Activated naive CD4-positive, alpha-beta T cell treated with anti-CD3 and anti-CD28 coated beads, Interleukin-2, amount 10 ng/mL, durations not matched to agents 7 days and 5 days (primary cell): ENCODE measurements at regions not wholly inside any gene's neighbourhood (a gene's known extent, or its start where the extent isn't known, plus 50 kb on each side); places are given as distances from the start of the nearest gene placed in this dataset.
"Not testable (repeated sequence)": the region's sequence is repeated elsewhere in the genome, so short reads cannot be mapped to it uniquely, and the experiment has no call there.

ENCODE experiments used
- CTCF ChIA-PET: fragments of 350-600 bp; sonication (Branson Sonifier 250); formaldehyde crosslinking; loops from one replicate; lab custom pipeline; 2021; ENCODE audit warnings: antibody characterized with exemption; lab: Charles Lee
- DNase-seq: peaks from one replicate; pipeline ENCODE4 v3.0.0-alpha.2; 2020
- H3K27ac Mint-ChIP-seq: one replicate; pipeline ENCODE4 v1.8.0; 2021; ENCODE audit warnings: mild to moderate bottlenecking, moderate library complexity, mixed read lengths
- H3K27me3 Mint-ChIP-seq: one replicate; pipeline ENCODE4 v1.8.0; 2021; ENCODE audit warnings: mild to moderate bottlenecking, mixed read lengths
- H3K36me3 Mint-ChIP-seq: one replicate; pipeline ENCODE4 v1.8.0; 2021; ENCODE audit warnings: mixed read lengths
- H3K4me1 Mint-ChIP-seq: one replicate; pipeline ENCODE4 v1.8.0; 2021; ENCODE audit warnings: mixed read lengths
- H3K4me3 Mint-ChIP-seq: one replicate; pipeline ENCODE4 v1.8.0; 2021; ENCODE audit warnings: mild to moderate bottlenecking, moderate library complexity, mixed read lengths
- H3K9me3 Mint-ChIP-seq: one replicate; pipeline ENCODE4 v1.8.0; 2021; ENCODE audit warnings: mixed read lengths

- Mint-ChIP-seq H3K4me1 (no peaks in the 10 kb centered on the region), H3K4me3 (no peak overlapping the region), H3K9me3 (no peaks in the 10 kb centered on the region), H3K36me3 (no peaks in the 10 kb centered on the region), H3K27me3 (no peaks in the 10 kb centered on the region), H3K27ac (no peak overlapping the region)
- CTCF ChIA-PET = no interaction called here
- no peak for DNase-seq
Measured at GRCh38 chr12:89073659-89074058, 278.6 kb downstream of the DUSP6 start.

- no peak overlapping the region for H3K4me3 Mint-ChIP-seq
- no peaks in the 10 kb centered on the region for H3K9me3 Mint-ChIP-seq
- CTCF ChIA-PET = interaction anchor here (0.6 kb wide), 1 partner anchor 153 kb away, joined by 3 read pairs; no protein-coding TSS in a partner anchor
- H3K36me3 Mint-ChIP-seq = no peaks in the 10 kb centered on the region
- H3K4me1 Mint-ChIP-seq = no peaks in the 10 kb centered on the region
- DNase-seq = no peak
- H3K27me3 Mint-ChIP-seq = no peaks in the 10 kb centered on the region
- no peak overlapping the region for H3K27ac Mint-ChIP-seq
Measured at GRCh38 chr12:89073027-89073398, 279.3 kb downstream of the DUSP6 start.

- CTCF ChIA-PET = interaction anchor here (0.6 kb wide), 1 partner anchor 153 kb away, joined by 3 read pairs; no protein-coding TSS in a partner anchor
- H3K4me1 Mint-ChIP-seq = no peaks in the 10 kb centered on the region
- H3K27ac Mint-ChIP-seq = no peak overlapping the region
- H3K9me3 Mint-ChIP-seq = no peaks in the 10 kb centered on the region
- no peak overlapping the region for H3K4me3 Mint-ChIP-seq
- no peaks in the 10 kb centered on the region for H3K36me3 Mint-ChIP-seq
- DNase-seq = no peak
- no peaks in the 10 kb centered on the region for H3K27me3 Mint-ChIP-seq
Measured at GRCh38 chr12:89072294-89073026, 279.8 kb downstream of the DUSP6 start.

GRCh38 chr12:89070603-89071002, 281.7 kb downstream of the DUSP6 start:
- H3K9me3 Mint-ChIP-seq = no peaks in the 10 kb centered on the region
- H3K36me3 Mint-ChIP-seq = no peaks in the 10 kb centered on the region
- no peak overlapping the region for H3K4me3 Mint-ChIP-seq
- no peak overlapping the region for H3K27ac Mint-ChIP-seq
- CTCF ChIA-PET = no interaction called here
- peaks cover 4% of the 10 kb centered on the region for H3K27me3 Mint-ChIP-seq
- H3K4me1 Mint-ChIP-seq = no peaks in the 10 kb centered on the region
- DNase-seq = no peak

- CTCF ChIA-PET = no interaction called here
- no peaks in the 10 kb centered on the region for H3K9me3 Mint-ChIP-seq
- peaks cover 4% of the 10 kb centered on the region for H3K27me3 Mint-ChIP-seq
- no peaks in the 10 kb centered on the region for H3K4me1 Mint-ChIP-seq
- DNase-seq = no peak
- no peak overlapping the region for H3K4me3 Mint-ChIP-seq
- H3K36me3 Mint-ChIP-seq = no peaks in the 10 kb centered on the region
- H3K27ac Mint-ChIP-seq = no peak overlapping the region
Measured at GRCh38 chr12:89069431-89069830, 282.9 kb downstream of the DUSP6 start.

GRCh38 chr12:89067421-89068187, 284.7 kb downstream of the DUSP6 start:
- Mint-ChIP-seq H3K9me3 (no peaks in the 10 kb centered on the region), H3K4me1 (no peaks in the 10 kb centered on the region), H3K27me3 (peaks cover 4% of the 10 kb centered on the region), H3K27ac (no peak overlapping the region), H3K36me3 (no peaks in the 10 kb centered on the region), H3K4me3 (no peak overlapping the region)
- CTCF ChIA-PET = no interaction called here
- no peak for DNase-seq

GRCh38 chr12:89064780-89065179, 287.5 kb downstream of the DUSP6 start:
- no peak for DNase-seq
- no peaks in the 10 kb centered on the region for H3K4me1 Mint-ChIP-seq
- CTCF ChIA-PET = interaction anchor here (0.7 to 1.7 kb wide), 2 partner anchors 45 to 181 kb away, joined by 3 to 6 read pairs; no protein-coding TSS in a partner anchor
- peaks cover 4% of the 10 kb centered on the region for H3K27me3 Mint-ChIP-seq
- no peaks in the 10 kb centered on the region for H3K9me3 Mint-ChIP-seq
- no peaks in the 10 kb centered on the region for H3K36me3 Mint-ChIP-seq
- H3K4me3 Mint-ChIP-seq = no peak overlapping the region
- H3K27ac Mint-ChIP-seq = no peak overlapping the region

- no peaks in the 10 kb centered on the region for H3K9me3 Mint-ChIP-seq
- DNase-seq = no peak
- no peak overlapping the region for H3K4me3 Mint-ChIP-seq
- no peaks in the 10 kb centered on the region for H3K36me3 Mint-ChIP-seq
- CTCF ChIA-PET = interaction anchor here (0.7 to 1.7 kb wide), 3 partner anchors 45 to 181 kb away, joined by 3 to 6 read pairs (median 4); no protein-coding TSS in a partner anchor
- no peaks in the 10 kb centered on the region for H3K4me1 Mint-ChIP-seq
- no peak overlapping the region for H3K27ac Mint-ChIP-seq
- peaks cover 4% of the 10 kb centered on the region for H3K27me3 Mint-ChIP-seq
Measured at GRCh38 chr12:89064151-89064550, 288.1 kb downstream of the DUSP6 start.

- CTCF ChIA-PET = interaction anchor here (0.6 to 1.1 kb wide), 3 partner anchors 44 to 518 kb away, joined by 3 read pairs; no protein-coding TSS in a partner anchor
- H3K36me3 Mint-ChIP-seq = no peaks in the 10 kb centered on the region
- H3K4me3 Mint-ChIP-seq = no peak overlapping the region
- H3K4me1 Mint-ChIP-seq = no peaks in the 10 kb centered on the region
- peaks cover 4% of the 10 kb centered on the region for H3K27me3 Mint-ChIP-seq
- H3K27ac Mint-ChIP-seq = no peak overlapping the region
- H3K9me3 Mint-ChIP-seq = no peaks in the 10 kb centered on the region
- no peak for DNase-seq
Measured at GRCh38 chr12:89062996-89063395, 289.3 kb downstream of the DUSP6 start.

GRCh38 chr12:89059721-89060541, 292.4 kb downstream of the DUSP6 start:
- CTCF ChIA-PET = interaction anchor here (1.1 kb wide), 1 partner anchor 185 kb away, joined by 3 read pairs; no protein-coding TSS in a partner anchor
- no peak for DNase-seq
- H3K4me3 Mint-ChIP-seq = no peak overlapping the region
- no peak overlapping the region for H3K27ac Mint-ChIP-seq
- peaks cover 4% of the 10 kb centered on the region for H3K36me3 Mint-ChIP-seq
- H3K27me3 Mint-ChIP-seq = no peaks in the 10 kb centered on the region
- H3K4me1 Mint-ChIP-seq = no peaks in the 10 kb centered on the region
- H3K9me3 Mint-ChIP-seq = no peaks in the 10 kb centered on the region

- H3K36me3 Mint-ChIP-seq = peaks cover 5% of the 10 kb centered on the region
- H3K27ac Mint-ChIP-seq = no peak overlapping the region
- no peaks in the 10 kb centered on the region for H3K9me3 Mint-ChIP-seq
- no peaks in the 10 kb centered on the region for H3K27me3 Mint-ChIP-seq
- no peak overlapping the region for H3K4me3 Mint-ChIP-seq
- CTCF ChIA-PET = interaction anchor here (0.5 to 1.1 kb wide), 3 partner anchors 41 to 1212 kb away, joined by 3 read pairs; no protein-coding TSS in a partner anchor
- H3K4me1 Mint-ChIP-seq = no peaks in the 10 kb centered on the region
- DNase-seq = no peak
Measured at GRCh38 chr12:89059056-89059455, 293.2 kb downstream of the DUSP6 start.

GRCh38 chr12:89058402-89058801, 293.9 kb downstream of the DUSP6 start:
- DNase-seq = no peak
- peaks cover 9% of the 10 kb centered on the region for H3K36me3 Mint-ChIP-seq
- CTCF ChIA-PET = interaction anchor here (1.1 kb wide), 1 partner anchor 41 kb away, joined by 3 read pairs; no protein-coding TSS in a partner anchor
- peaks cover 4% of the 10 kb centered on the region for H3K9me3 Mint-ChIP-seq
- no peak overlapping the region for H3K4me3 Mint-ChIP-seq
- H3K27ac Mint-ChIP-seq = no peak overlapping the region
- H3K4me1 Mint-ChIP-seq = no peaks in the 10 kb centered on the region
- no peaks in the 10 kb centered on the region for H3K27me3 Mint-ChIP-seq

- not testable (repeated sequence) for H3K4me3 Mint-ChIP-seq, H3K27ac Mint-ChIP-seq, H3K27me3 Mint-ChIP-seq, DNase-seq
- CTCF ChIA-PET = interaction anchor here (1.3 to 2.4 kb wide), 3 partner anchors 14 to 407 kb away, joined by 4 to 13 read pairs (median 4); no protein-coding TSS in a partner anchor
- H3K36me3 Mint-ChIP-seq = peaks cover 25% of the 10 kb centered on the region
- H3K9me3 Mint-ChIP-seq = peaks cover 20% of the 10 kb centered on the region
- H3K4me1 Mint-ChIP-seq = peaks cover 19% of the 10 kb centered on the region
Measured at GRCh38 chr12:89053817-89054216, 298.5 kb downstream of the DUSP6 start.
